MM.1S (cell line): ENCODE measurements at regions not wholly inside any gene's neighbourhood (a gene's known extent, or its start where the extent isn't known, plus 50 kb on each side); places are given as distances from the start of the nearest gene placed in this dataset.

Source experiments
- DNase-seq: peaks from one replicate; pipeline ENCODE4 v3.0.0-alpha.2; 2015
- H2AFZ ChIP-seq: fragments of 300-600 bp; sonication (generic); 2 replicates; pipeline ENCODE4 v1.6.0; 2016; ENCODE audit warnings: antibody characterized with exemption, low read length
- H3F3A ChIP-seq: fragments of 300-600 bp; sonication (generic); 2 replicates; pipeline ENCODE4 v1.6.1; 2016; ENCODE audit warnings: mild to moderate bottlenecking, antibody characterized with exemption, low read length, moderate library complexity, mixed read lengths; ENCODE audit not compliant: insufficient read depth
- H3K27ac ChIP-seq: fragments of 300-600 bp; sonication (generic); 2 replicates; pipeline ENCODE4 v1.5.1; 2016; ENCODE audit warnings: mild to moderate bottlenecking, low read length
- H3K27me3 ChIP-seq: fragments of 300-600 bp; sonication (generic); replicated peaks from 2 replicates; pipeline ENCODE4 v1.6.0; 2016; ENCODE audit warnings: low read length; ENCODE audit not compliant: insufficient read depth
- H3K36me3 ChIP-seq: fragments of 300-600 bp; sonication (generic); replicated peaks from 2 replicates; pipeline ENCODE4 v1.6.1; 2016; ENCODE audit warnings: mild to moderate bottlenecking, low read length, mixed read lengths; ENCODE audit not compliant: insufficient read depth
- H3K4me1 ChIP-seq: fragments of 300-600 bp; sonication (generic); 2 replicates; pipeline ENCODE4 v1.6.1; 2016; ENCODE audit warnings: low read length, mixed read lengths
- H3K4me2 ChIP-seq: fragments of 300-600 bp; sonication (generic); 2 replicates; pipeline ENCODE4 v1.6.0; 2016; ENCODE audit warnings: low read depth, low read length
- H3K4me3 ChIP-seq: fragments of 300-600 bp; sonication (generic); 2 replicates; pipeline ENCODE4 v1.5.1; 2016; ENCODE audit warnings: low read length, mixed read lengths
- H3K79me2 ChIP-seq: fragments of 300-600 bp; sonication (generic); 2 replicates; pipeline ENCODE4 v1.6.1; 2016; ENCODE audit warnings: mixed run types, low read length, mixed read lengths
- H3K9ac ChIP-seq: fragments of 300-600 bp; sonication (generic); 2 replicates; pipeline ENCODE4 v1.6.1; 2016; ENCODE audit warnings: low read length, mixed read lengths
- H3K9me2 ChIP-seq: fragments of 300-600 bp; sonication (generic); replicated peaks from 2 replicates; pipeline ENCODE4 v1.6.1; 2016; ENCODE audit warnings: mild to moderate bottlenecking, low read length, mixed read lengths; ENCODE audit not compliant: insufficient read depth
- H3K9me3 ChIP-seq: fragments of 300-600 bp; sonication (generic); replicated peaks from 2 replicates; pipeline ENCODE4 v1.6.1; 2016; ENCODE audit warnings: mild to moderate bottlenecking, low read length, mixed read lengths; ENCODE audit not compliant: insufficient read depth
- H4K20me1 ChIP-seq: fragments of 300-600 bp; sonication (generic); 2 replicates; pipeline ENCODE4 v1.6.1; 2016; ENCODE audit warnings: mild to moderate bottlenecking, low read length, moderate library complexity, mixed read lengths; ENCODE audit not compliant: insufficient read depth
- CTCF ChIP-seq: fragments of 300-600 bp; sonication (generic); IDR thresholded peaks from 2 replicates; pipeline ENCODE4 v1.5.1; 2016; ENCODE audit warnings: antibody characterized with exemption, low read length, mixed read lengths
- EZH2 ChIP-seq: fragments of 300-600 bp; sonication (generic); optimal IDR thresholded peaks from 2 replicates; pipeline ENCODE3; 2017; ENCODE audit warnings: low read depth, mild to moderate bottlenecking, antibody characterized with exemption, low read length, mixed read lengths
- EZH2phosphoT487 ChIP-seq: fragments of 300-600 bp; sonication (generic); IDR thresholded peaks from 2 replicates; pipeline ENCODE4 v1.6.1; 2018; ENCODE audit warnings: antibody characterized with exemption, low read length

- H3K4me3 ChIP-seq, result no peak overlapping the region
- no peaks in the 10 kb centered on the region for H3K79me2 ChIP-seq
- no peak overlapping the region for H3K4me2 ChIP-seq
- H3K9ac ChIP-seq, result no peak overlapping the region
- H3K9me3 ChIP-seq, result no peaks in the 10 kb centered on the region
- no peaks in the 10 kb centered on the region for H4K20me1 ChIP-seq
- H3K4me1 ChIP-seq, result no peaks in the 10 kb centered on the region
- H2AFZ ChIP-seq, result no peak overlapping the region
- TF ChIP-seq CTCF (no peak), EZH2 (no peak), EZH2phosphoT487 (no peak)
- no peaks in the 10 kb centered on the region for H3K9me2 ChIP-seq
- H3K27me3 ChIP-seq, result no peaks in the 10 kb centered on the region
- no peak overlapping the region for H3K27ac ChIP-seq
- DNase-seq, result no peak
- no peaks in the 10 kb centered on the region for H3F3A ChIP-seq
- H3K36me3 ChIP-seq, result no peaks in the 10 kb centered on the region
Measured at GRCh38 chr5:125278711-125279110, 532.3 kb upstream of the ZNF608 start.

- Histone ChIP-seq H3K36me3 (no peaks in the 10 kb centered on the region), H3K4me2 (no peak overlapping the region), H3K4me1 (no peaks in the 10 kb centered on the region), H3K4me3 (no peak overlapping the region), H4K20me1 (no peaks in the 10 kb centered on the region), H3K9ac (no peak overlapping the region), H3K9me3 (no peaks in the 10 kb centered on the region), H3K27me3 (no peaks in the 10 kb centered on the region), H3K9me2 (no peaks in the 10 kb centered on the region), H3F3A (no peaks in the 10 kb centered on the region), H3K79me2 (no peaks in the 10 kb centered on the region), H3K27ac (no peak overlapping the region), H2AFZ (no peak overlapping the region)
- TF ChIP-seq EZH2phosphoT487 (no peak), CTCF (no peak), EZH2 (no peak)
- DNase-seq, result no peak
Measured at GRCh38 chr5:125281667-125282066, 535.2 kb upstream of the ZNF608 start.

- no peak for DNase-seq
- TF ChIP-seq EZH2 (no peak), CTCF (no peak), EZH2phosphoT487 (no peak)
- Histone ChIP-seq H4K20me1 (no peaks in the 10 kb centered on the region), H2AFZ (no peak overlapping the region), H3K4me1 (no peaks in the 10 kb centered on the region), H3K36me3 (no peaks in the 10 kb centered on the region), H3K4me3 (no peak overlapping the region), H3K9me3 (no peaks in the 10 kb centered on the region), H3K4me2 (no peak overlapping the region), H3K9ac (no peak overlapping the region), H3K79me2 (no peaks in the 10 kb centered on the region), H3K27me3 (no peaks in the 10 kb centered on the region), H3K27ac (no peak overlapping the region), H3K9me2 (no peaks in the 10 kb centered on the region; the same call in 1 of the 2 replicates), H3F3A (no peaks in the 10 kb centered on the region)
Measured at GRCh38 chr5:125283372-125283771, 536.9 kb upstream of the ZNF608 start.

GRCh38 chr5:125286271-125286670, 539.8 kb upstream of the ZNF608 start:
- Histone ChIP-seq H3K36me3 (no peaks in the 10 kb centered on the region), H3K9me2 (no peaks in the 10 kb centered on the region; the same call in 1 of the 2 replicates), H2AFZ (no peak overlapping the region), H3K27ac (no peak overlapping the region), H4K20me1 (no peaks in the 10 kb centered on the region), H3K4me3 (no peak overlapping the region), H3K4me1 (no peaks in the 10 kb centered on the region), H3K9me3 (no peaks in the 10 kb centered on the region), H3F3A (no peaks in the 10 kb centered on the region), H3K4me2 (no peak overlapping the region), H3K9ac (no peak overlapping the region), H3K79me2 (no peaks in the 10 kb centered on the region), H3K27me3 (no peaks in the 10 kb centered on the region)
- no peak for TF ChIP-seq EZH2phosphoT487
- no peak for TF ChIP-seq CTCF
- no peak for TF ChIP-seq EZH2
- no peak for DNase-seq
